SK-N-SH (cell line): ENCODE measurements at regions not wholly inside any gene's neighbourhood (a gene's known extent, or its start where the extent isn't known, plus 50 kb on each side); places are given as distances from the start of the nearest gene placed in this dataset.

Experiments
- CHD2 ChIP-seq: fragments of 150-350 bp; IDR thresholded peaks from 2 replicates; pipeline ENCODE4 v1.6.1; 2018; ENCODE audit warnings: low read length; ENCODE audit not compliant: partially characterized antibody
- GATA2 ChIP-seq: sonication (generic); formaldehyde crosslinking; IDR thresholded peaks from 2 replicates; pipeline ENCODE4 v1.5.0; 2020; ENCODE audit warnings: mild to moderate bottlenecking, missing genetic modification reagents
- JUND ChIP-seq: IDR thresholded peaks from 2 replicates; pipeline ENCODE4 v1.4.0; 2012
- POLR2AphosphoS5 ChIP-seq: IDR thresholded peaks from 2 replicates; pipeline ENCODE4 v1.6.1; 2012; ENCODE audit warnings: low read depth, low read length
- RFX5 ChIP-seq: IDR thresholded peaks from 2 replicates; pipeline ENCODE4 v1.6.1; 2012; ENCODE audit warnings: mild to moderate bottlenecking, improper control_type of control experiment, low read length
- SIN3A ChIP-seq: IDR thresholded peaks from 2 replicates; pipeline ENCODE4 v1.6.1; 2012; ENCODE audit warnings: low read depth, mild to moderate bottlenecking, low read length, moderate library complexity, borderline replicate concordance
- YY1 ChIP-seq: IDR thresholded peaks from 2 replicates; pipeline ENCODE4 v1.4.0; 2012; ENCODE audit warnings: low read depth, mild to moderate bottlenecking
- TF ChIP-seq, protein P1 (sequence below): IDR thresholded peaks from 2 replicates; pipeline ENCODE4 v1.4.0; 2012; ENCODE audit warnings: low read depth
- TF ChIP-seq, protein P2 (sequence below): fragments of 150-350 bp; IDR thresholded peaks from 2 replicates; pipeline ENCODE4 v1.6.1; 2017; ENCODE audit warnings: antibody characterized with exemption, low read length, low read depth, borderline replicate concordance
- TF ChIP-seq, protein P3 (sequence below): fragments of 200-600 bp; sonication (generic); IDR thresholded peaks from 2 replicates; pipeline ENCODE4 v1.6.1; 2017; ENCODE audit warnings: antibody characterized with exemption, mild to moderate bottlenecking, moderate library complexity

DNA sequence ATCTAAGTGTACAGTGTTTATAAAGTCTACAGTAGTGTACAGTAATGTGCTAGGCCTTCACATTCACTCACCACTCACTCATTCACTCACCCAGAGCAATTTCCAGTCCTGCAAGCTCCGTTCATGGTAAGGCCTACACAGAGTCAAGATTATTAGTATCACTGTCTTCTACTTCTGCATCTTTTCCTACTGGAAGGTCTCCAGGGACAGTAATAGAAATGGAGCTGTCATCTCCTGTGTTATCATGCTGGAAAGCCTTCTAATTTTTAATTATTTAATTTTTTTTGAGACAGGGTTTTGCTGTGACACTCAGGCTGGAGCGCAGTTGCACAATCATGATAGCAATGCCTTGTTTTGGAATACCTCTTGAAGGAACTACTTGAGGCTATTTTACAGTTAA lies 207.0 kb downstream of the HTR7 start:
- TF ChIP-seq CHD2 (no peak), RFX5 (no peak), SIN3A (no peak), POLR2AphosphoS5 (no peak), YY1 (no peak), GATA2 (no peak), JUND (no peak)
- TF ChIP-seq, protein P1, sequence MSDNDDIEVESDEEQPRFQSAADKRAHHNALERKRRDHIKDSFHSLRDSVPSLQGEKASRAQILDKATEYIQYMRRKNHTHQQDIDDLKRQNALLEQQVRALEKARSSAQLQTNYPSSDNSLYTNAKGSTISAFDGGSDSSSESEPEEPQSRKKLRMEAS: no peak
- TF ChIP-seq, protein P2, sequence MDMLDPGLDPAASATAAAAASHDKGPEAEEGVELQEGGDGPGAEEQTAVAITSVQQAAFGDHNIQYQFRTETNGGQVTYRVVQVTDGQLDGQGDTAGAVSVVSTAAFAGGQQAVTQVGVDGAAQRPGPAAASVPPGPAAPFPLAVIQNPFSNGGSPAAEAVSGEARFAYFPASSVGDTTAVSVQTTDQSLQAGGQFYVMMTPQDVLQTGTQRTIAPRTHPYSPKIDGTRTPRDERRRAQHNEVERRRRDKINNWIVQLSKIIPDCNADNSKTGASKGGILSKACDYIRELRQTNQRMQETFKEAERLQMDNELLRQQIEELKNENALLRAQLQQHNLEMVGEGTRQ: no peak
- TF ChIP-seq, protein P3, sequence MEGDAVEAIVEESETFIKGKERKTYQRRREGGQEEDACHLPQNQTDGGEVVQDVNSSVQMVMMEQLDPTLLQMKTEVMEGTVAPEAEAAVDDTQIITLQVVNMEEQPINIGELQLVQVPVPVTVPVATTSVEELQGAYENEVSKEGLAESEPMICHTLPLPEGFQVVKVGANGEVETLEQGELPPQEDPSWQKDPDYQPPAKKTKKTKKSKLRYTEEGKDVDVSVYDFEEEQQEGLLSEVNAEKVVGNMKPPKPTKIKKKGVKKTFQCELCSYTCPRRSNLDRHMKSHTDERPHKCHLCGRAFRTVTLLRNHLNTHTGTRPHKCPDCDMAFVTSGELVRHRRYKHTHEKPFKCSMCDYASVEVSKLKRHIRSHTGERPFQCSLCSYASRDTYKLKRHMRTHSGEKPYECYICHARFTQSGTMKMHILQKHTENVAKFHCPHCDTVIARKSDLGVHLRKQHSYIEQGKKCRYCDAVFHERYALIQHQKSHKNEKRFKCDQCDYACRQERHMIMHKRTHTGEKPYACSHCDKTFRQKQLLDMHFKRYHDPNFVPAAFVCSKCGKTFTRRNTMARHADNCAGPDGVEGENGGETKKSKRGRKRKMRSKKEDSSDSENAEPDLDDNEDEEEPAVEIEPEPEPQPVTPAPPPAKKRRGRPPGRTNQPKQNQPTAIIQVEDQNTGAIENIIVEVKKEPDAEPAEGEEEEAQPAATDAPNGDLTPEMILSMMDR: no peak
